CD4-positive, alpha-beta T cell treated with Interleukin-1 beta for 1 hour (primary cell): ENCODE measurements at regions not wholly inside any gene's neighbourhood (a gene's known extent, or its start where the extent isn't known, plus 50 kb on each side); places are given as distances from the start of the nearest gene placed in this dataset.

Experiments used
- DNase-seq, 2 donors: peaks; one replicate each; pipeline ENCODE4 v3.0.0-alpha.2; 2020 to 2022

DNA sequence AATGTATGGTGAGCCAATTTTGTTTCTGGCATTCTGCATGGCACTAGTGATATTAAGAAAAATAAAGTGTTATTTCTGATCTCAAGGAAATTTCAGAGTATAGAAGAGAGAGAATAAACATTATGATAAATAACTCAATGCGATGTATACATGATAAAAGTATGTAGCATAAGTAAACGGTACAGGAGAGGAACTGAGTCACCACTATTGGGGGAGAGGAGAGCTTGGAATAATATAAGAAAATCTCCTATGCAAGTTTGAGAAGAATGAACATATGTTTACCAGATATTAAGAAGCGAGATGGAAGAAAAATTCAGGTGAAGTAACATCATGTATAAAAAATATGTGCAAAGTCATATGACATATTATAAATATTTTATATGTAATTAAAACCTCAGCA, 1230.3 kb upstream of the CITED2 start:
- DNase-seq, result no peak

DNA sequence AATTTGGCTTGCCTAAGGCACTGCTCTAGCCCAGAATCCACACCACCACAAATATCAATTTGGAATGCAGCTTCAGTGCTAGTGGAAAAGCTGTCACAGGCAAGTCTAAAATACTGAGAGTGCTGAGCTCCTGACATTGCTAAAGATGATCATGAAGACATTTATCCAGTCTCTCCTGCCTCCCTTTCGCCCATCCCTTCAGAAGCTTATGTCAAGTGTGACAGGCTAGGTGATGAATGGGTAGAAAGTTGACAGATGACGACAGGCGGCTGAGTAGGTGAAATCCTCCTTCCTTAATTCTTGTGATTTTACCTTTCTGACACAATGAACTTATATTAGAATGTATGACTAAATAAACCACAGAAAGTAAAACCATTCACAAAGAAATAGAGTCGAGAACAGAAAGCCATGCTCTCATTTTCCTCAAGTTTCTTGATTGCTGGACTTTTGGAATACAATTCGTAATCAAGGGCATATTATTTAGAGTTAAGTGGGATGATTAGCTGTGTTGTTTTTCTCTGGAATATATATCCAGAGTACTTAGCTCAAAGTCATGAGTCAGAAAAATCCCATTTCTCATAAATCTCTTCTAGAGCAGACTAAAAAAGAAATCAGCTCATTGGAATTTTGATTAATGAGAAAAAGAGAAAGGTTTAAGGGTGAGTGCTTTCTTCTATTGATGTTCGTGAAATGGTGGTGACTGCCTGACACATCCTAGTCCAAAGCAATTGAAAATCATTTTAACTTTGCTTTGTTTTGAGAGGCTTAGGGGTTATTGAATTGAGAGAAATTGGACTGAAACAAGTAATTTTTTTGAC, 1228.2 kb upstream of the CITED2 start:
- DNase-seq, result no peak

GRCh38 chr6:140601021-140601808, 1226.8 kb upstream of the CITED2 start:
- DNase-seq, result no peak

- DNase-seq, result no peak
Observed at GRCh38 chr6:140599916-140600315, 1225.5 kb upstream of the CITED2 start.

GRCh38 chr6:140597181-140597580, 1222.7 kb upstream of the CITED2 start:
- no peak for DNase-seq

- DNase-seq, result no peak
Observed at GRCh38 chr6:140594806-140595128, 1220.3 kb upstream of the CITED2 start.

DNA sequence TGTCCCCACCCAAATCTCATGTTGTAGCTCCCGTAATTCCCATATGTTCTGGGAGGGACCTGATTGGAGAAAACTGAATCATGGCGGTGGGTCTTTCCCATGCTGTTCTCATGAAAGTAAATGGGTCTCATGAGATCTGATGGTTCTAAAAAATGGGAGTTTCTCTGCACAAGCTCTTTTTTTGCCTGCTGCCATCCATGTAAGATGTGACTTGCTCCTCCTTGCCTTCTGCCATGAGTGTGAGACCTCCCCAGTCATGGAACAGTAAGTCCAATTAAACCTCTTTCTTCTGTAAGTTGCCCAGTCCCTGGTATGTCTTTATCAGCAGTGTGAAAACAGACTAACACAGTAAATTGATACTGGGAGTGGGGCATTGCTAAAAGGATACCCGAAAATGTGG, 1218.4 kb upstream of the CITED2 start:
- no peak for DNase-seq

- DNase-seq, result no peak
Observed at GRCh38 chr6:140590641-140591040, 1216.2 kb upstream of the CITED2 start.

DNA sequence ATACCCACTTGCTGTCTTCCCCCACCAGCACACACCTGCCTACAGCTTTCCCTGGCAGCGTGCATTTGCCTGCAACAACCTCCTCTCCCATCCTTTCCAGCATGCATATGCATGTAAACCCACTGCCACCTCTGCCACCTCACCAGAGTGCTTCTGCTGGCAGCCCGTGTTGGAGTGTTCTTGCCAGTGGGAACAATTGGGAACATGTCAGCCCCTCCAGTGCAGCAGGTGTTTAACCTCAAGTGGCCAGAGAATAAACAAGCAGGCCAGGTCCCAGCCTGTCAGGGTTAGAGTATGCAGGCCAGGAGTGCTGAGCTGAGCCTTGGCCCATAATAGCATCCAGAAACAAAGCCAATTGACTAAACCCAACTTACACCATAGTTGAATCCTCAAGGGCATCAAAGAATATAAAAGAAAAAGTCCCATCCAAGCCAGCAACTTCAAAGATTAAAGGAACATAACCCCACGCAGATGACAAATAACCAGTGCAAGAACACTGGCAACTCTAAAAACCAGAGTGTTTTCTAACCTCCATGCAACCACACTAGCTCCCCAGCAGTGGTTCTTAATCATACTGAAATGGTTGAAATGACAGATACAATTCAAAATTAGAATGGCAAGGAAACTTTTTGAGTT, 1212.1 kb upstream of the CITED2 start:
- no peak for DNase-seq

- no peak for DNase-seq
Observed at GRCh38 chr6:140581601-140582000, 1207.2 kb upstream of the CITED2 start.

- DNase-seq, result no peak
Observed at GRCh38 chr6:140579918-140580317, 1205.5 kb upstream of the CITED2 start.

DNA sequence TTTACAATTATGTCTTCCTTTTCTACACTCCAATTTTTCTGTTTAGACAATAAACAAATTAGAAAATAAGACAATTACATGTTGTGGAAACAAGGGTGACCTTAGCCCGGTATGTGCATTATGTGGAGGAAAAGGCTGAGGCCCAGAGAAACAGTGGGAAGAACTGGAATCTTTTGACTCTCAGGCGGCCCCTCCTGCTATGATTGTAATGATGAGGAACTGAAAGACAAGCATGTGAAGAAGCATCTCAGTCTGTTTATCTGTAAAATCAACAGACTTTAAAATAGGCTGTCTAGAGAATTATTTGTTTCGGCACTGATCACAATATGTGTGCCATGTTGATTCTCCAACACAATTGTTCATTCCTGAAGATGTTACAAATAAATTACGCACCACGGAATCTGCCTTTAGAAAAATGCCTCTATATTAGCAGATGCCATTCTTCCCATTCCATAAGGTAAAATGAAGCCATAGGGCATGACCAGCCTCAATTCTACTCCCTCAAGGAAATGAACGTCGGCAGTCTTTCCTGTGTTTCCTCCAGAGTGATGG, 1201.6 kb upstream of the CITED2 start:
- no peak for DNase-seq

GRCh38 chr6:140572867-140573266, 1198.4 kb upstream of the CITED2 start:
- no peak for DNase-seq

DNA sequence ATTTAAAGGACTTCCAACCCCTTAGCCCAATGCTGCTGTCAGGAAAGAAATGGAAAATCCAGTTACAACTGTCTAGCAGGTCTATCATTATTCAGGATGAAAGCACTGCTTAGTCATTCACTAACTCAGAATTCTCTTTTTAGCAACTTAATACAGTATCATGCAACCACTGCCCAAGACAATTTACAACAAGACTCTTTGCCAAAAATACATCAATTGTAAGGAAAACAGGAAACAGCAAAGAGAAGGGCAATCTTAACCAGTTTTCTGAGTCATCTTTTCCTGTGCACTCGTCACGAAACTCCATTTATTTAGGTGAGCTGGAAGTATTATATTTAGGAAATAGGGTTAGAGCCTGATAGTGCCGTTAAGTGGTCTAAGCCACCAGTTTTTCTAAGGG, 1197.7 kb upstream of the CITED2 start:
- no peak for DNase-seq

GRCh38 chr6:140571145-140571544, 1196.7 kb upstream of the CITED2 start:
- no peak for DNase-seq

- no peak for DNase-seq
Observed at GRCh38 chr6:140567466-140567865, 1193.0 kb upstream of the CITED2 start.

DNA sequence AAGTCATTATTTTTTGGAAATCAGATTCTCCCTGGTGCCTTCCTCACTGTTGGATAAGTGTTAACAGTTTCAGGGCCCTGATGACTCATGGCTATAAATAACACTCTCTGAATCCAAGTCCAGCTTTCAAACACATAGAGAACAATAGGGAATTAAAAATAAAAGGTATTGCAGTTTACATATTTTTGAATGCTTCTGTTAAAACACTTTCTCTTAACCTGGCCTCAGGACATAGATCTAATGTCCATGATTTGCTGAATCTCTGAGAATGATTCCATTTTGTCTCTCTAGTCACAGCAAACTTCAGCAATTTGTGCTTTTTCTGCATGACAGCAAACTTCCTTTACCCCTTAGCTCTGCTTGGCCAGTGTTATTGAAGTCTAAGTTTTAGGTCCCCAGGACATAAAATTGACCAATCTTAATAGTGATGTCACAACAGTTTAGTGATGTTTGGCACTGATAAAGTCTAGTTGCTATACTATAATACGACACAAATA, 1192.4 kb upstream of the CITED2 start:
- DNase-seq, result no peak

DNA sequence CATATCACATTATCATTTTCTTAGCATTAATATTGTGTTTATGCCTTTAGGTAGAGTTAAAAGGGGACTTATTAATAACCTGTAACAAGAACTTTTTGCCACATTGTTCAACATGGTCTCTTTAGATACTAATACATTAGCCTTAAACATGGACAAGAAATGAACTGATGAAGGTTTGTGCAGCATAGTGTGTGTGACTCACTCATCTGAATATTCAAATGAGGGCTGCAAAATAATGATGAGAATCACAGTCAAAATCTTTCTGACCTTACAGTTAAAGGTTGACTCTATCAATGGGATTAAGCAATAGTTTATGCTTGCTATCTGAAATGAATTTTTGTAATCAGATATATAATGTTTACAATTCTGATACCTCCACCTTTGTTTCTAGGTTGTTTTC, 1189.3 kb upstream of the CITED2 start:
- no peak for DNase-seq

GRCh38 chr6:140561701-140562100, 1187.3 kb upstream of the CITED2 start:
- no peak for DNase-seq

GRCh38 chr6:140560671-140561070, 1186.2 kb upstream of the CITED2 start:
- no peak for DNase-seq

- no peak for DNase-seq
Observed at GRCh38 chr6:140559458-140559857, 1185.0 kb upstream of the CITED2 start.

DNA sequence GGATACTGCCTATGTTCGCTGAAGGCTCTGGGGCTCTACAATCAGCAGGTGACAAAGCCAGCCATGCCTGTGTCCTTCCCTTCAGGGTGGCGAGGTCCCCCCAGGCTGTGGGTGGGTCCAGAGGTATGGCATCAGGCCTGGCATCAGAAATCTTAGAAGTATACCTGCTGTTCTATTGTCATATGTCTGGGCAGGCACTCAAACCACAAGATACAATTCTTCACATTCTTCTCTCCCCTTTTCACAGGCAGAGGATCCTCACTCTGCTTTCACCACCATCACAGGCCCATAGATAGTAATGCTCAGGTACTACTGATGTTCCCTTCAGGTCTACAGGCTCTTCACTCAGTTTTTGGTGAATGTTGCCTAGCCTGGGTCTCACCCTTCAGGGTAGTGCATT, 1180.0 kb upstream of the CITED2 start:
- no peak for DNase-seq

DNA sequence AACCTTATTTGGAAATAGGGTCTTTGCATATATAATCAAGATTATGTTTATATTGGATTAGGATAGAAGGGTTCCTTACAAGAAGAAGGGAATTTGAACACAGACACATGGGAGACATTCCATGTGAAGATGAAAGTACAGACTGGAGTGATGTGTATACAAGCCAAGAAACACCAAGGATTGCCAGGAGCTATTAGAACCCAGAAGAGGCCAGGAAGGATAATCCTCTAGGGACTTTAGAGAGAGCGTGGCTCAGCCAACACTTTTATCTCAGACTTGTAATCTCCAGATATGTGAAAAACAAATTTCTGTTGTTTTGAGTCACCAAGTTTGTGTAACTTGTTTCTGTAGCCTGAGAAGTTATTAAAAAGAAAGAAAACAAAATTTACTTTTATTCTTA, 1173.9 kb upstream of the CITED2 start:
- no peak for DNase-seq

GRCh38 chr6:140546640-140547039, 1172.2 kb upstream of the CITED2 start:
- no peak for DNase-seq
